ENCODE measurements at regions not wholly inside any gene's neighbourhood (a gene's known extent, or its start where the extent isn't known, plus 50 kb on each side); places are given as distances from the start of the nearest gene placed in this dataset.

GRCh38 chr2:15864176-15864769 lies 76.1 kb upstream of the MYCN start:
- TF ChIP-seq CTCF (IDR thresholded peaks at IDR 0.05) (no peak), POLR2A (IDR thresholded peaks at IDR 0.05) (no peak)

Measured in uterus (tissue), 2 donors.